HepG2 (cell line): ENCODE measurements at regions not wholly inside any gene's neighbourhood (a gene's known extent, or its start where the extent isn't known, plus 50 kb on each side); places are given as distances from the start of the nearest gene placed in this dataset.

Source experiments
- ATAC-seq: fragments of 200-7000 bp; cut with Tn5 transposase; 3 replicates; pipeline ENCODE4 v1.9.1; 2020; ENCODE audit warnings: mild to moderate bottlenecking, moderate library complexity
- BruUV-seq: library from RNA; stranded (reverse); fragments of 400-500 nt; replicated peaks from 2 replicates; lab custom pipeline; 2021; lab: Mats Ljungman, UMichigan
- CTCF ChIA-PET: fragments of 300-600 bp; formaldehyde crosslinking; extraction: SDS; loops from one replicate; lab custom pipeline; 2021; ENCODE audit warnings: low total read pairs, inconsistent platforms, low intra/inter-chr PET ratio; lab: Yijun Ruan, JAX
- POLR2A ChIA-PET: fragments of 350-600 bp; sonication (Branson Sonifier 250); formaldehyde crosslinking; loops from one replicate; lab custom pipeline; 2020; ENCODE audit warnings: antibody characterized with exemption, inconsistent platforms; lab: Yijun Ruan, JAX
- DNase-seq: peaks from one replicate; pipeline ENCODE4 v3.0.0-alpha.2; 2015; ENCODE audit warnings: low spot score
- FAIRE-seq: peaks from 3 replicates; lab custom pipeline; 2011; peaks lifted over from hg19 to GRCh38; lab: Jason Lieb, UNC
- H2AFZ ChIP-seq: one replicate; pipeline ENCODE4 v1.6.1; 2011; ENCODE audit warnings: low read length, inconsistent platforms
- H3K27ac ChIP-seq: fragments of 300-600 bp; 3 replicates; pipeline ENCODE4 v1.8.0; 2011; ENCODE audit warnings: mixed run types, mild to moderate bottlenecking, mixed read lengths, low read length, inconsistent platforms; ENCODE audit not compliant: insufficient read depth; ENCODE audit errors: extremely low read length
- H3K27me3 ChIP-seq, 2 experiments: fragments of 200-600 bp in 1 of 2; 2 replicates in 1 of 2; 3 replicates in 1 of 2; pipeline versions ENCODE4 v1.6.0 to v1.8.0; 2011; ENCODE audit warnings: low read length in 2 of 2, mild to moderate bottlenecking in 2 of 2, moderate library complexity in 2 of 2, inconsistent platforms in 1 of 2; ENCODE audit not compliant: insufficient read depth in 2 of 2, control insufficient read depth in 1 of 2
- H3K36me3 ChIP-seq, 2 experiments: fragments of 200-600 bp in 1 of 2; replicated peaks in 1 of 2; 2 replicates in 1 of 2; 3 replicates in 1 of 2; pipeline versions ENCODE4 v1.5.1 to v1.8.0; 2011; ENCODE audit warnings: low read length in 2 of 2, inconsistent platforms in 1 of 2; ENCODE audit not compliant: insufficient read depth in 2 of 2, control insufficient read depth in 1 of 2
- H3K4me1 ChIP-seq: 2 replicates; pipeline ENCODE4 v1.5.1; 2012; ENCODE audit warnings: low read length, inconsistent platforms; ENCODE audit not compliant: insufficient read depth
- H3K4me2 ChIP-seq: 2 replicates; pipeline ENCODE4 v1.6.0; 2011; ENCODE audit warnings: low read depth, low read length, inconsistent platforms
- H3K4me3 ChIP-seq, 3 experiments: fragments of 200-600 bp in 1 of 3; sonication (generic), shearing (Covaris generic) in 1 of 3; replicated peaks in 1 of 3; 2 replicates each; pipeline ENCODE4 v1.5.1; 2011 to 2016; ENCODE audit warnings: low read length in 3 of 3, inconsistent platforms in 2 of 3, low read depth in 2 of 3, mild to moderate bottlenecking in 2 of 3, control low read depth in 1 of 3, mixed read lengths in 1 of 3; ENCODE audit not compliant: insufficient read depth in 1 of 3
- H3K79me2 ChIP-seq: one replicate; pipeline ENCODE4 v1.6.1; 2011; ENCODE audit warnings: low read length, inconsistent platforms; ENCODE audit not compliant: insufficient read depth
- H3K9ac ChIP-seq: 2 replicates; pipeline ENCODE4 v1.6.0; 2011; ENCODE audit warnings: mild to moderate bottlenecking, low read depth, low read length, inconsistent platforms; ENCODE audit not compliant: insufficient read depth
- H3K9me3 ChIP-seq: 2 replicates; pipeline ENCODE4 v1.5.1; 2012; ENCODE audit warnings: mild to moderate bottlenecking, low read length
- H4K20me1 ChIP-seq: 2 replicates; pipeline ENCODE4 v1.6.0; 2011; ENCODE audit warnings: inconsistent platforms, mild to moderate bottlenecking, low read length, moderate library complexity; ENCODE audit not compliant: insufficient read depth
- ARID2 ChIP-seq: sonication (generic); formaldehyde crosslinking; IDR thresholded peaks from 2 replicates; pipeline ENCODE4 v1.8.1; 2022; ENCODE audit warnings: mild to moderate bottlenecking, missing genetic modification reagents, borderline replicate concordance
- HNRNPH1 ChIP-seq: fragments of 200-400 bp; formaldehyde crosslinking; optimal IDR thresholded peaks from 2 replicates; pipeline ENCODE3; 2017; ENCODE audit warnings: mild to moderate bottlenecking, low read depth, low read length
- NR2F2 ChIP-seq: IDR thresholded peaks from 2 replicates; pipeline ENCODE4 v1.6.1; 2012; ENCODE audit warnings: low read depth, inconsistent platforms, borderline replicate concordance
- PCBP1 ChIP-seq: fragments of 200-400 bp; formaldehyde crosslinking; IDR thresholded peaks from 2 replicates; pipeline ENCODE4 v1.6.1; 2017; ENCODE audit warnings: mild to moderate bottlenecking, low read depth, low read length, borderline replicate concordance
- TAF1 ChIP-seq: sonication (generic); formaldehyde crosslinking; IDR thresholded peaks from 2 replicates; pipeline ENCODE4 v1.4.0; 2020; ENCODE audit warnings: missing genetic modification reagents
- TBX3 ChIP-seq: fragments of 450-650 bp; IDR thresholded peaks from 2 replicates; pipeline ENCODE4 v1.6.1; 2017; ENCODE audit warnings: antibody characterized with exemption, mild to moderate bottlenecking, inconsistent platforms, borderline replicate concordance
- ZNF609 ChIP-seq: sonication (generic); formaldehyde crosslinking; IDR thresholded peaks from 2 replicates; pipeline ENCODE4 v1.4.0; 2020; ENCODE audit warnings: mild to moderate bottlenecking, missing genetic modification reagents, borderline replicate concordance
- ZSCAN12 ChIP-seq: sonication (generic); formaldehyde crosslinking; IDR thresholded peaks from 2 replicates; pipeline ENCODE4 v1.9.0; 2021; ENCODE audit warnings: mild to moderate bottlenecking, missing genetic modification reagents
- WGBS: methylation state at CpG from one replicate; pipeline ENCODE4 v1.1.6; 2017; ENCODE audit warnings: low lambda C conversion rate; 5-methylcytosine and 5-hydroxymethylcytosine counted together
- in situ Hi-C: cut with HindIII; loops from 2 replicates; pipeline ENCODE4 v1.10.0; 2017; ENCODE audit warnings: low pct_unique_long_range_greater_than_20kb; ENCODE audit not compliant: extremely low pct_ligation_motif_present
- intact Hi-C: fragments of 100-400 bp; cut with micrococcal nuclease; formaldehyde crosslinking; loops from one replicate; pipeline ENCODE4 v1.10.0; 2022; ENCODE audit not compliant: unreplicated experiment

- POLR2A ChIA-PET = no interaction called here
- WGBS = 14% methylated on average over 9 of the region's 9 CpGs
- no peak for FAIRE-seq
- DNase-seq = no peak
- Histone ChIP-seq H2AFZ (no peak overlapping the region), H3K4me2 (no peak overlapping the region), H3K27me3 (no peaks in the 10 kb centered on the region), H3K4me1 (no peaks in the 10 kb centered on the region), H3K36me3 (no peaks in the 10 kb centered on the region), H3K79me2 (no peaks in the 10 kb centered on the region), H3K9me3 (no peaks in the 10 kb centered on the region), H3K9ac (no peak overlapping the region), H4K20me1 (no peaks in the 10 kb centered on the region), H3K27ac (no peak overlapping the region), H3K4me3 (no peak overlapping the region)
- intact Hi-C loops = no loop called here
- peak; percentile 58; the same call in 2 of the 3 replicates for ATAC-seq
- CTCF ChIA-PET = no interaction called here
- in situ Hi-C loops = no loop called here
- BruUV-seq = no TSS peak
- no peak for TF ChIP-seq PCBP1
- TF ChIP-seq HNRNPH1 = no peak
Measured at GRCh38 chr6:72560721-72561593, 60.9 kb upstream of the KCNQ5 start.

DNA sequence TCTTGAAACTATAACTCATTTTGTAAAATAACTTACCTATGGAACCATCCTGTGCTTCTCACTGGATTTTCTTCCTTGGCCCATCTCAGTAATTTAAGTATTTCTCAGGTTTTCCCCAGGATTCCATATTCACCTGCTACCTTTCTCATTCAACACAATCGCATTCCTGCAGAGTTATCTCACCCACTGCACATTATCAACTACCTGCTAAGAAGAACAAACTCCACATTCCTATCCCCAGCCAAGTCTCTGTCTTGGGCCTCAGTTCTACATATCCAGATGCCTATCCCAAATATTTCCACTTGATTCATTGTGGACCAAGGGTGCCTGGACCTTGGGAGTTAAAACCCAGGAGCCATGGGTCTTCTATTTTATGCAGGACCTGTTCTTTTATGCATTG is 60.2 kb upstream of the KCNQ5 start:
- no peaks in the 10 kb centered on the region for H3K27me3 ChIP-seq
- no peak for ATAC-seq
- no peak overlapping the region for H3K9ac ChIP-seq
- intact Hi-C loops = no loop called here
- H3K4me2 ChIP-seq = no peak overlapping the region
- BruUV-seq = no TSS peak
- CTCF ChIA-PET = no interaction called here
- no peaks in the 10 kb centered on the region for H3K36me3 ChIP-seq
- POLR2A ChIA-PET = no interaction called here
- no peak for DNase-seq
- H4K20me1 ChIP-seq = no peaks in the 10 kb centered on the region
- WGBS = 0% methylated on average over 1 of the region's 1 CpG
- no peaks in the 10 kb centered on the region for H3K79me2 ChIP-seq
- no peaks in the 10 kb centered on the region for H3K4me1 ChIP-seq
- no peak overlapping the region for H3K27ac ChIP-seq
- in situ Hi-C loops = no loop called here
- TF ChIP-seq TAF1 (CRISPR knock-in tag) (no peak), ZSCAN12 (no peak), ARID2 (no peak), NR2F2 (no peak), TBX3 (no peak), ZNF609 (CRISPR knock-in tag) (no peak)
- H3K9me3 ChIP-seq = no peaks in the 10 kb centered on the region
- no peak overlapping the region for H3K4me3 ChIP-seq
- FAIRE-seq = no peak
- H2AFZ ChIP-seq = no peak overlapping the region
